RWPE2 (cell line): ENCODE measurements at regions not wholly inside any gene's neighbourhood (a gene's known extent, or its start where the extent isn't known, plus 50 kb on each side); places are given as distances from the start of the nearest gene placed in this dataset.
A peak's percentile ranks its signal among the peaks of the same experiment; 100 is the strongest.
"Not testable (repeated sequence)": the region's sequence is repeated elsewhere in the genome, so short reads cannot be mapped to it uniquely, and the experiment has no call there.

Experiments
- ATAC-seq: fragments of 200-7000 bp; cut with Tn5 transposase; 3 replicates; pipeline ENCODE4 v1.9.1; 2021; ENCODE audit warnings: low read depth
- DNase-seq: peaks from one replicate; pipeline ENCODE4 v3.0.0-alpha.2; 2020; ENCODE audit warnings: low spot score
- H3K27ac ChIP-seq: fragments of 450-650 bp; 2 replicates; pipeline ENCODE4 v1.5.1; 2017; ENCODE audit warnings: mild to moderate bottlenecking; ENCODE audit not compliant: poor library complexity, severe bottlenecking
- H3K27me3 ChIP-seq: fragments of 250-450 bp; sonication (Bioruptor Pico); 2 replicates; pipeline ENCODE4 v1.5.1; 2021; ENCODE audit warnings: mild to moderate bottlenecking, moderate library complexity; ENCODE audit not compliant: insufficient read depth, poor library complexity, severe bottlenecking
- H3K36me3 ChIP-seq: fragments of 250-450 bp; sonication (Bioruptor Pico); 2 replicates; pipeline ENCODE4 v1.5.1; 2020; ENCODE audit warnings: low read depth, mild to moderate bottlenecking, moderate library complexity
- H3K4me1 ChIP-seq: fragments of 250-450 bp; sonication (Bioruptor Pico); 2 replicates; pipeline ENCODE4 v1.5.1; 2021; ENCODE audit warnings: mild to moderate bottlenecking, moderate library complexity; ENCODE audit not compliant: insufficient read depth, poor library complexity, severe bottlenecking
- H3K4me3 ChIP-seq: fragments of 250-450 bp; sonication (Bioruptor Pico); 2 replicates; pipeline ENCODE4 v1.5.1; 2021; ENCODE audit warnings: mild to moderate bottlenecking, moderate library complexity; ENCODE audit not compliant: severe bottlenecking
- H3K9me3 ChIP-seq: fragments of 250-450 bp; sonication (Bioruptor Pico); 2 replicates; pipeline ENCODE4 v1.5.1; 2021; ENCODE audit warnings: mild to moderate bottlenecking, moderate library complexity; ENCODE audit not compliant: severe bottlenecking
- CTCF ChIP-seq: fragments of 450-650 bp; IDR thresholded peaks from one replicate; pipeline ENCODE4 v1.5.1; 2017; ENCODE audit warnings: mild to moderate bottlenecking, moderate library complexity; ENCODE audit not compliant: poor library complexity, severe bottlenecking

- H3K27ac ChIP-seq = no peak overlapping the region
- H3K36me3 ChIP-seq = no peaks in the 10 kb centered on the region
- no peak overlapping the region for H3K4me3 ChIP-seq
- H3K4me1 ChIP-seq = no peaks in the 10 kb centered on the region
- peaks cover 2% of the 10 kb centered on the region for H3K9me3 ChIP-seq
- peak; percentile 40 for TF ChIP-seq CTCF
- H3K27me3 ChIP-seq = no peaks in the 10 kb centered on the region
- DNase-seq (no peak), ATAC-seq (no peak)
Measured at GRCh38 chr11:7143908-7144307, 55.1 kb downstream of the RBMXL2 start.

DNA sequence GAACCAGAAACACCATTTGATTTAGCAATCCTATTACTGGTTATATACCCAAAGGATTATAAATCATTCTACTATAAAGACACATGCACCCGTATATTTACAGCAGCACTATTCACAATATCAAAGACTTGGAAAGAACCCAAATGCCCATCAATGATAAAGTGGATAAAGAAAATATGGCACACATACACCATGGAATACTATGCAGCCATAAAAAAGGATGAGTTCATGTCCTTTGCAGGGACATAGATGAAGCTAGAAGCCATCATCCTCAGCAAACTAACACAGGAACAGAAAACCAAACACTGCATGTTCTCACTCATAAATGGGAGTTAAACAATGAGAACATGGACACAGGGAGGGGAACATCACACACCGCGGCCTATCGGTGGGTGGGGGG, 61.3 kb downstream of the RBMXL2 start:
- ATAC-seq, DNase-seq, H3K27me3 ChIP-seq, H3K36me3 ChIP-seq, H3K27ac ChIP-seq, H3K4me1 ChIP-seq, H3K4me3 ChIP-seq, H3K9me3 ChIP-seq: not testable (repeated sequence)

- no peaks in the 10 kb centered on the region for H3K36me3 ChIP-seq
- no peaks in the 10 kb centered on the region for H3K9me3 ChIP-seq
- H3K4me1 ChIP-seq = no peaks in the 10 kb centered on the region
- H3K27ac ChIP-seq = no peak overlapping the region
- no peak overlapping the region for H3K4me3 ChIP-seq
- TF ChIP-seq CTCF = no peak
- DNase-seq (no peak), ATAC-seq (no peak)
- no peaks in the 10 kb centered on the region for H3K27me3 ChIP-seq
Measured at GRCh38 chr11:7154881-7155361, 66.1 kb downstream of the RBMXL2 start.

GRCh38 chr11:7160814-7161489, 72.2 kb downstream of the RBMXL2 start:
- no peak overlapping the region for H3K27ac ChIP-seq
- ATAC-seq (no peak), DNase-seq (no peak)
- H3K36me3 ChIP-seq = no peaks in the 10 kb centered on the region
- no peaks in the 10 kb centered on the region for H3K4me1 ChIP-seq
- H3K4me3 ChIP-seq = no peak overlapping the region
- no peaks in the 10 kb centered on the region for H3K9me3 ChIP-seq
- no peaks in the 10 kb centered on the region for H3K27me3 ChIP-seq
- TF ChIP-seq CTCF = no peak

- ATAC-seq (peak; percentile 31; the same call in 2 of the 3 replicates), DNase-seq (no peak)
- Histone ChIP-seq H3K36me3 (no peaks in the 10 kb centered on the region), H3K27ac (no peak overlapping the region), H3K4me1 (no peaks in the 10 kb centered on the region), H3K9me3 (no peaks in the 10 kb centered on the region), H3K27me3 (no peaks in the 10 kb centered on the region), H3K4me3 (no peak overlapping the region)
- TF ChIP-seq CTCF = no peak
Measured at GRCh38 chr11:7165911-7166310, 77.1 kb downstream of the RBMXL2 start.
